Adrenal gland (tissue), 9 donors: ENCODE measurements at regions not wholly inside any gene's neighbourhood (a gene's known extent, or its start where the extent isn't known, plus 50 kb on each side); places are given as distances from the start of the nearest gene placed in this dataset.

Source experiments
- DNase-seq, 7 donors: peaks; one replicate each; pipeline ENCODE4 v3.0.0-alpha.2; 2019 to 2020
- H3K27ac ChIP-seq, 5 donors: fragments of 200-600 bp; sonication (generic) in 4 of 5; 1 replicate in 3 of 5; 2 replicates in 2 of 5; pipeline versions ENCODE4 v1.5.1 to v1.8.0; 2016 to 2020; ENCODE audit warnings: mild to moderate bottlenecking in 1 of 5
- H3K27me3 ChIP-seq: fragments of 200-600 bp; 2 replicates; pipeline ENCODE4 v1.8.0; 2021
- H3K36me3 ChIP-seq, 2 donors: fragments of 200-600 bp; replicated peaks in 1 of 2; 1 replicate in 1 of 2; 2 replicates in 1 of 2; pipeline versions ENCODE4 v1.5.1 to v1.8.0; 2018 to 2022
- H3K4me1 ChIP-seq, 2 donors: fragments of 200-600 bp; replicated peaks in 1 of 2; 1 replicate in 1 of 2; 2 replicates in 1 of 2; pipeline versions ENCODE4 v1.5.1 to v1.8.0; 2018 to 2021
- H3K4me3 ChIP-seq, 4 donors: fragments of 200-600 bp; sonication (generic) in 3 of 4; one replicate each; pipeline ENCODE4 v1.5.1; 2016 to 2018
- H3K9me3 ChIP-seq, 3 donors: fragments of 200-600 bp; sonication (generic) in 1 of 3; replicated peaks in 1 of 3; 1 replicate in 2 of 3; 2 replicates in 1 of 3; pipeline versions ENCODE4 v1.5.1 to v1.8.0; 2016 to 2021
- CTCF ChIP-seq, 6 experiments: fragments of 450-650 bp in 4 of 6; fragments of 200-600 bp in 2 of 6; sonication (generic) in 1 of 6; IDR thresholded peaks; 1 replicate in 5 of 6; 2 replicates in 1 of 6; pipeline versions ENCODE4 v1.5.1 to v1.8.0; 2016 to 2021; ENCODE audit warnings: antibody characterized with exemption in 6 of 6, mild to moderate bottlenecking in 2 of 6, moderate library complexity in 1 of 6
- POLR2A ChIP-seq, 2 donors: fragments of 450-650 bp; IDR thresholded peaks; one replicate each; pipeline ENCODE4 v1.6.1; 2017; ENCODE audit warnings: antibody characterized with exemption in 2 of 2, mild to moderate bottlenecking in 2 of 2, moderate library complexity in 1 of 2
- WGBS, 4 donors: extraction: QIAGEN DNeasy Blood & Tissue Kit in 2 of 4; methylation state at CpG; one replicate each; pipeline versions ENCODE4 v1.1.5 to v1.1.7; 2013 to 2017; 5-methylcytosine and 5-hydroxymethylcytosine counted together
- intact Hi-C, 2 donors: fragments of 100-400 bp; cut with DNase I; formaldehyde crosslinking; loops; one replicate each; pipeline versions ENCODE4 v1.14.1 to v1.15.0; 2022 to 2023
- donor health status: healthy with polysubstance abuse.
- donor health status: Bipolar disorder and iron deficiency.
- donor health status: DM: yes; HTN: yes; CAD: no.
- donor health status: DM: no; HTN: no; CAD: no.
- donor health status: DM: no; HTN: no; CAD: no.

GRCh38 chr18:30766053-30766452 lies 276.5 kb downstream of the DSC3 start:
- TF ChIP-seq CTCF (IDR thresholded peaks at IDR 0.05) = no peak
- TF ChIP-seq POLR2A (IDR thresholded peaks at IDR 0.05) = no peak
- Histone ChIP-seq H3K4me1 (no peaks in the 10 kb centered on the region), H3K9me3 (no peaks in the 10 kb centered on the region), H3K27me3 (no peaks in the 10 kb centered on the region), H3K36me3 (no peaks in the 10 kb centered on the region), H3K27ac (no peak overlapping the region), H3K4me3 (no peak overlapping the region)
- intact Hi-C loops = no loop called here
- 13 to 23% (median 17%) methylated on average over 1 of the region's 1 CpG for WGBS, 4 donors
- no peak for DNase-seq

- TF ChIP-seq CTCF (IDR thresholded peaks at IDR 0.05) (no peak), POLR2A (IDR thresholded peaks at IDR 0.05) (no peak)
- Histone ChIP-seq H3K36me3 (no peaks in the 10 kb centered on the region), H3K4me3 (no peak overlapping the region), H3K27me3 (no peaks in the 10 kb centered on the region), H3K27ac (no peak overlapping the region), H3K4me1 (no peaks in the 10 kb centered on the region), H3K9me3 (no peaks in the 10 kb centered on the region)
- WGBS, 4 donors = 59 to 85% (median 75%) methylated on average over 4 of the region's 4 CpGs
- intact Hi-C loops = no loop called here
- no peak for DNase-seq
Observed at GRCh38 chr18:30765247-30765646, 277.3 kb downstream of the DSC3 start.

GRCh38 chr18:30763902-30764350 lies 278.6 kb downstream of the DSC3 start:
- Histone ChIP-seq H3K4me3 (no peak overlapping the region), H3K36me3 (no peaks in the 10 kb centered on the region), H3K27me3 (no peaks in the 10 kb centered on the region), H3K9me3 (no peaks in the 10 kb centered on the region), H3K27ac (no peak overlapping the region), H3K4me1 (no peaks in the 10 kb centered on the region)
- no peak for DNase-seq
- 20 to 35% (median 26%) methylated on average over 3 of the region's 3 CpGs for WGBS, 4 donors
- no peak for TF ChIP-seq CTCF (IDR thresholded peaks at IDR 0.05)
- TF ChIP-seq POLR2A (IDR thresholded peaks at IDR 0.05) = no peak
- intact Hi-C loops = no loop called here

GRCh38 chr18:30754846-30755245 lies 287.7 kb downstream of the DSC3 start:
- Histone ChIP-seq H3K4me3 (no peak overlapping the region), H3K27ac (no peak overlapping the region), H3K27me3 (no peaks in the 10 kb centered on the region), H3K4me1 (no peaks in the 10 kb centered on the region), H3K36me3 (no peaks in the 10 kb centered on the region), H3K9me3 (no peaks in the 10 kb centered on the region)
- TF ChIP-seq POLR2A (IDR thresholded peaks at IDR 0.05) = no peak
- TF ChIP-seq CTCF (IDR thresholded peaks at IDR 0.05) = no peak
- intact Hi-C loops = no loop called here
- no peak for DNase-seq
